ENCODE measurements at regions not wholly inside any gene's neighbourhood (a gene's known extent, or its start where the extent isn't known, plus 50 kb on each side); places are given as distances from the start of the nearest gene placed in this dataset.
"Not testable (repeated sequence)": the region's sequence is repeated elsewhere in the genome, so short reads cannot be mapped to it uniquely, and the experiment has no call there.

DNA sequence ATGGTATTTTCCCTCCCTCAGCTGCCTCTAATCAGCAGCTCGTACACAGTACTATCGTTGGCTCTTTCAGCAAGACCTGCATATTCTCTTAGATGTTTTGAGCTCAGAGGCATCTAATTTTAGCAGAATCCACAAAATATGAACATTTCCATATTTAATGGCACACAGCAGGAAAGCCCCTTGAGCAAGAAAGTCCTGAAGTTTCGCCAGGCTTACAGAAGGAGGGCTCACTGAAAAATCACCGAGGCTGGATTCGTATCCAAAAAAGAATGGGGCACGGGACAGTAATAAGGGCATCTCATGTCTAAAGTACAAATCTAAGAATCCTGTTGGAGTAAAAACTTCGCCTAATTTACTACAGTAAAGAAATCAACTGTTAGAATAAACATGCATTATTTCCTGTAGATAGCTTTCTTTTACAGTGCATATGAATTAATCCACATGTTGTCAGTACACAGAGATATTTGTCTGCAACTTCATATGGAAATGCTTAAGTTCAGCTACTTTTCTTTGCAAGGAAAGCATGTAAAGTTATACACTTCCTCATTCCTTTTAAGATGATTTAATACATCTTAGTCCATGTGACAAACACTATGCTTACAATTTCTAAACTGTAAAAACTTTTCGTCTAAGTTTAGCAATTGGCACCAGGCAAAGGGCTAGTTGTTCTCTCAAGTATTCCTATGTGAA lies 1205.3 kb upstream of the ADGRL4 start:
- no peak for DNase-seq

DNA sequence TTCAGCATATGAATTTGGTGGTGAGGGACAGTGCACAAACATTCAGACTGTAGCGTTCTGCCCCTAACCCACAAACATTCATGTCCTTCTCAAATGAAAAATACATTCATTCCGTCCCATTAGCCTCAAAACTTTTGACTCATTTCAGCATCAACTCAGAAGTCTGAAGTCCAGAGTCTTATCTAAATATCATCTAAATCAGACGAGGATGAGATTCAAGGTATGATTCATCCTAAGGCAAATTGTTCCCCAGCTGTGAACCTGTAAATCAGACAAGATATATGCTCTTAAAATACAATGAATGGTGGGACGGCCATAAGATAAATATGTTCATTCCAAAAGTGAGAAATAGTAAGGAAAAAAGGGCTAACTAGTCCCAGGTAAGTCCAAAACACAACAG lies 1195.6 kb upstream of the ADGRL4 start:
- no peak for DNase-seq

DNA sequence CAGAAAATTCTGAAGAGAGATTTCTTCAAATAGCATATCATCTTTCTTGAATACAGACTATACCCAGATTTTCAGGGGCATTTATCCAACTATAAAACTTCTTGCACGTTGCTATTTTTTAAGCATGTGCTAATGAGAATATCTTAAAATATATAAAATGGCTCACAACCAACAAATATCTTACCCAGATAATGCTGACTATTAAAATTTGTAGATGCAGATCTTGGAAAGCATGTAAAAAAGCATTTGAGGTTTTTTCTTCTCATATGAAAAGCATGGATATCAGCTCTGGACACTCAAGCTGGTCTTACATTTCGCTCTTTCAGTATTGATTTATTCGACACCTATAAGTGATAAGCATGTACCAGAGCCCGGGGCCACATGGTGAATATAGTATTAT lies 1187.7 kb upstream of the ADGRL4 start:
- no peak for DNase-seq

DNA sequence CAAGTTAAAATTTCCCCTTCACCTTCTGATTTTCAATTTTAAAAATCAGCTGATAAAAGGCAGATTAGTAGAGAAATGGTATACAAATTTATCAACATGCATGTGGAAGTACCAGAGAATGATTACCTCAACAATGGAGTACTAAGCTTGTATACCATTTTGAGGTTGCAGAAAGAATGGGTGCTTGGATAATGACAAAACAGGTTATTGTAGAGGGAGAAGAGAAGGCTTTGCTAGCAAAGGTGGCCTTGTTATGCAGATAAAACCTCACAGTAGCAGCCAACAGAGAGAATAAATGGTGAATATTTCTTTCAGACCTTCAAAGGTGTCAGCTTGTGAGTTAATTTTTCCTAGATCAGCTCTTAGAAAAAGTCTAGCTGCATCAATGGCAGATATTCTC lies 1174.9 kb upstream of the ADGRL4 start:
- no peak for DNase-seq

DNA sequence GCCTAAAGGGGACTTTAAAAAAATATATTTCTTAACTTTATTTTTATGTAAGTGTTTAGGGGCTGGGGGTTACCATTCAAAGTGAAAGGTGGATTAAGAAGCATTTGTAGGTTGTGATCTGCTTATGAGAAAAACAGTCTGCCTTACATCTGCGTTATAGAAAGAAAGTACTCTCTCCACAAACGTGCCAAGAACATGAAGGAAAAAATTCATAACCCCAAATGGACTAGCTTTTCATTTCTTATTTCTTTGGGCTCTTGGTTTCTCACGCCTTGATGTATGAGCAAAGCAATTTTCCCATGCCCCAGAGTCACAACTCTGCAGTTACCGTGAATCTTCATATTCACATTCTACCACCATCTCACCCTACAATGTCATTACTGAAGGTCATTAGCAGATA lies 1165.1 kb upstream of the ADGRL4 start:
- DNase-seq = no peak

DNA sequence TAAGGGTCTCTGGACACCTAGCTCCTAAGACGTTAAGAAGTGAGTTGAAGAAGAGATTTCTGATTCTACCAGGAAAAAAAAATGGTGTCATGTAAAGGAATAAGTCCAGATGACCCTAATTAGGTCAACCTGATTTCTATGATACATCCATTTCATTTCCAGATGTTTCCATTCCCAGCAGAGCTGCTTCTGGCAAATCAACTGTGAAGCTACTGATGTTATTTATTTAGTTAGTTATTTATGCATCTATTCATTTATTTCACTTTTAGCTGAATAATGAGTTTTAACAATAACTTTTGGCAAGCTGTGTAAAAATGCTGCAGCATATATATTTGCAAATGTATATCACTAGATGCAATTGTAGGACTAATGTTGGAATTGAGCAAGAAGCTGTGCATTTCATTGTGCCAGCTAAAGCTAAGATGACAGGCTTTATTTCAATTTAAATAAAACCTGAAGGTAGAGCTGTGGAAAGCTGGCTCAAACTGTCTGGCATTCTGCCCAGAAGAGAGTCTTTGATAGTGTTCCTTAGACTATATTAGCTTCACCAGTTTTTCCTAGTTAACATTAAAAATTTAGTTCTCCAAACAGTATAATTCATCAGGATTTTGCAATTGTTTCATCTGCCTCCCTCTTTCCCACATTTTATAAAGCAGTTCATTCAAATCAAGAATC lies 1164.4 kb upstream of the ADGRL4 start:
- DNase-seq = no peak

DNA sequence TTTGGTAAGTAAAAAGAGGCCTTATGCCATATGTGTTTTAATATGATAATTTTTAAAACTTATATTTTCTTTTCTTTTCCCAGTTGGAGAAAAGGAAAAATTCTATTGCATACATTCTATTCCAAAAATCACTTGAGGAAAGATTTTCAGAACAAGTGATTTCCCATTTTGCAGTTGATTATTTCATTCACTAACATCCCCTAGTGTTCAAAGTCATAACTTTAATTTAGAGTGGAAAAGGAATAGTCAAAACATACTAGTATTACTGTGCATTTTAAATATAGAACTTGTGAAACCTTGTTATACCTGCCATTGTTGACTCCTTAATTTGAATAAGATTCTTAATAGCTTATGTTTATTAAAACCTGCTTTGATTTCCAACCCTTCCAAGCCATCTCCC lies 1157.6 kb upstream of the ADGRL4 start:
- no peak for DNase-seq

DNA sequence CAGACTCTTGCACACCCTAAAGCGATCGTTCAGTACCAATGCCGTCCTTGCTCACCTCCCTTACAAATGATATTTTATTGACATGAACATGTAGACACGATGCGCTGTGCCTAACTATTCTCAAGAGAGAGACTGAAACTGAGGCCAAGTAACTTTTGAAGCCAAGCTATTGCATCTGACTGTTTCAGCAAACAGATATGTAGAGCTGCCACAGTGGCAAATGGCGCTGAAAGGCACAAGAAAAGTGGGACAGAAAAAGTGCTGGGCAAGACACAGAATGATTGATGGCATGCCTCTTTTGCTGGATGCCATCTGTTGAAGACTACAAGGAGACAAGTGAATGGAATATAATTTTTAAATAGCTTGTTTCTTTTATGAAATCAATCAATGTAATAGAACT lies 1157.2 kb upstream of the ADGRL4 start:
- no peak for DNase-seq

DNA sequence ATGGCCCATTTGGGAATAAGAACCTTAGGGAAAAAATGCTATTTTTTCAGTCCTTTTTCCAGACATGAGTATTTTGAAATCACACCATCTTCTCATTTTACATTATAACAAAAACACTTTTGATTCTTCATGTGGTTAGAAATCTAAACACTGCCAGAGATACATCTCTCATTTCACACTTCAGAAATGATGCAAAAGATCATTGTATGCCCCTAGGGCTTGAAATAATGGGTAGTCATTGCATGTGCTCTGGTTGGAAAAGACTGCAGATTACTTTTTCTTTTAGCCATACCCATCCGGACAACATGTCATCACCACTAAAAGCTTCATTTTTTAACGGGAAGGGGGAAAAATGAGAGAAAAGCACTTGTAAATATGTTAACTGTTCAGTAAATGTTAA lies 1152.2 kb upstream of the ADGRL4 start:
- no peak for DNase-seq

DNA sequence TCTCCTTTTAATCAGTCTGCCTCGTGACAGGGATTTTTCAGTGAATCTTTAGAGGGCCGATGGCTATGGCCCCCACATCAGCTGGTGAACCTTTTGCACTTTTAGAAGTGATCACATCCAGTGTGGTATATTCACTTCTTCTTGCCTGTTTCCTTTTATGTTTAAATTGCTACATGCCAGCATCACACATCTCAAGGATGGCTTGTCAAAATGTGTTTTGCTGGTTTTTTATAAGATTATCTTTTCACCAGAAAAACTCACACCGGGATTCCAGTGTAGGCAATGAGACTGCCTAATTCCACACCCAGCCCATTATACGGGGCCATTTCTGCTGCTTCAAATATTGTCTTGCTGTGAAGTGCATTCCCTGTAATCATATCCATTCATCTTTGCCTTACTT lies 1151.7 kb upstream of the ADGRL4 start:
- DNase-seq = no peak

DNA sequence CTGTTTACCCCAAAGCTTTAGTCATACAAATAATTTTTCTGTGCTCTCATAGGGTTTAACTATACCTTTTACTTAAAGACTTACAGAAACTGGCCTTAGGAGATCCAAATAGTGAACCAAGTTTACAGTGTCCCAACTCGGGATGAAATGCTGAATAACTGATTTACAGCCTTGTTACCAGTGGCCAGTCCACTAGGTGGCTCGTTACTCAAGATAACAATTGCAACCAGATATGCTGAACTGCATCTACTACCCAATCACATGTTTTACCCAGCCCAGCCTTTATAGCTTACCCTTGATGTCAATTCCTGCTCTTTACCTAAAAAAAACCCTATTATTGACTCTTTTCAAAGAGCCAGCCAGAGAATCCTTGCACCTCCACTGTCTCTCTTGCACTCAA lies 1148.8 kb upstream of the ADGRL4 start:
- DNase-seq = no peak

DNA sequence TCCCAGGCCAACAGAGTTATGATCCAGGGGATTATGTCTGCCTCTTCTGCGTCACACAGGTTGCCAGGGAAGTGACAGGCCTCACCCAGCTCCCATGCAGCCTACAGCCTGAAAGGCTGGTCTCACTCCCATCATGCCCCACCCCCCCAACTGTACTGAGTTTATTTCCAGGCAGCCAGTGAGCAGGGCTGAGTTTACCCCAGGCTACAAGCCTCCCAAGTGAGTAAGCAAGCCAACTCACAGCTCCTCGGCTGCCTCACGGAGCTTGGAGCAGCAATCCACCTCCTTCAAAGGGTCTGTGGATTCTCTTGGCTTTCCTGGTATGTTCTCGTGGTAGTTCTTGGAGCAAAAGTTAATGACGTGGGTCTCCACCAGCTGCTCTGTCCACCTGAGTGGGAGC lies 1147.6 kb upstream of the ADGRL4 start:
- DNase-seq = no peak

DNA sequence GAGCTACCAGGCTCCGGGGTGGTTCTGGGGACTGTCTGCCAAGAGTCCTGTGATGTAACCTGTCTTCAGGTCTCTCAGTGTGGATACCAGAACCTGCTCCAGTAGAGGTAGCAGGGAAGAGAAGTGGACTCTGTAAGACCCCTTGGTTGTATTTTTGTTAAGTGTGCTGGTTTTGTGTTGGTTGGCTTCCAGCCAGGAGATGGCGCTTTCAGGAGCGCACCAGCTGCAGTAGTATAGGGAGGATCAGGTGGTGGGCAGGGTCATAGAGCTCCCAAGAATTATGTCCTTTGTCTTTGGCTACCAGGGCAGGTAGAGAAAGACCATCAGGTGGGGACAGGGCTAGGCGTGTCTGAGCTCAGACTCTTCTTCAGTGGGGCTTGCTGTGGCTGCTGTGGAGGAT lies 1147.2 kb upstream of the ADGRL4 start:
- no peak for DNase-seq

DNA sequence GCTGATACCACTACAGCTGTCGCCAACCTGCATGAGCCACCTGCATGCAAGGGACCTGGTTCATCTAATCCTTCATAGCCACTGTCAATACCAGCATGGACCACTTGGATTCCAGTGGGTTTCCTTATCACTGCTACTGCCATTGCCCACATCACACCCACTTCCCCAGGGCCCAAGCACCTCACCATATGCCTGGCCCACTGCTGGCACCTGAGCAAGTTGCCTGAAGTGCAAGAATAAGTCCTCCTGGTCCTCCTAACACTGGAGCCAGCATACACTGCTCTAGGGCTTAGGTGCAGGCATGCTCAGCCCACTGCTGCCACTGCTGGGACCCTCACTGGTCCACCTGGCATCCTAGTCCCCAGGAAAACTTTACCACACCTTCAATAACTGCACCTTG lies 1136.8 kb upstream of the ADGRL4 start:
- DNase-seq = no peak

DNA sequence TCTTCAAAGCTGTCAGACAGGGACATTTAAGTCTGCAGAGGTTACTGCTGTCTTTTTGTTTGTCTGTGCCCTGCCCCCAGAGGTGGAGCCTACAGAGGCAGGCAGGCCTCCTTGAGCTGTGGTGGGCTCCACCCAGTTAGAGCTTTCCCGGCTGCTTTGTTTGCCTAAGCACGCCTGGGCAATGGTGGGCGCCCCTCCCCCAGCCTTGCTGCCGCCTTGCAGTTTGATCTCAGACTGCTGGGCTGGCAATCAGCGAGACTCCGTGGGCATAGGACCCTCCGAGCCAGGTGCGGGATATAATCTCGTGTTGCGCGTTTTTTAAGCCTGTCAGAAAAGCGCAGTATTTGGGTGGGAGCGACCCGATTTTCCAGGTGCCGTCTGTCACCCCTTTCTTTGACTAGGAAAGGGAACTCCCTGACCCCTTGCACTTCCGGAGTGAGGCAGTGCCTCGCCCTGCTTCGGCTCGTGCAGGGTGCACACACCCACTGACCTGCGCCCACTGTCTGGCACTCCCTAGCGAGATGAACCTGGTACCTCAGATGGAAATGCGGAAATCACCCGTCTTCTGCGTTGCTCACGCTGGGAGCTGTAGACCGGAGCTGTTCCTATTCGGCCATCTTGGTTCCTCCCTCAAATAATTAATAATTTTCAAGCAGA lies 1131.5 kb upstream of the ADGRL4 start:
- DNase-seq = not testable (repeated sequence)

DNA sequence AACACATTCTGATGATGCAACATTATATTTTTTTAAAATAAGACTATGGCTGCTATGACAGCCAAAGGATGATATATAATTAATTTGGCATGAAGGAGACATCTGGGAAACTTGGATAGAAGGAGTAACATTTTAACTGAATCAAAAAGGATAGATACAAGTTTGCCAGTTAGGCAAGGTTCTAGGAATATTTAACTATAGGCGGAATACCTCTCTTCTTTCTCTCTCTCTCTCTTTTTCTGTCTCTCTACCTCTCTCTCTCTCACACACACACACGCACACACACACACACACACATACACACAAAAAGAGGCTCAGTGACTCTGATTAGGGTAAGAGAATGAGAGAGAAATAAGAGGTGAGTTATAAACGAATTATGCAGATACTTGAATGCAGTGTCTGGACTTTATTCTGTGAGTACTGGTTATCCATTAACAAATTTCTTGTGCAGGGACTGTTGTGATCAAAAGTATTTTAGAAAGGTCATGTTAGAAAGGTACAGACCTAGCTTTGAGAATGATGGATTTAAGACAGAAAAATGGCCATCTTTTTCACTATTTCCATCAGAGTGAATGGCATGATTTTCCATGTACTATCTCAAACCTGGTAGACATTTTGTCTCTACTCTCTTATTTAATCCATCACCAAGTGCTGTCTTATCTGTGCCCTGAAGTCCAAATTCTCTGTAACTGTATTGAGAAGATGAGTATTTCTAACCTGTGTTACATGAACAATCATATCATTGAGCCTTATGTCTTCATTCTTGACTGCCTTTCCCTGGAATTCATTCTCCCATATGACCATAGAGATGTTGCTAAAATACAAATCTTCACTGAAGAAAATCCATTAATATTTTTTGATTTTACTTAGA lies 1106.9 kb upstream of the ADGRL4 start:
- DNase-seq = no peak

DNA sequence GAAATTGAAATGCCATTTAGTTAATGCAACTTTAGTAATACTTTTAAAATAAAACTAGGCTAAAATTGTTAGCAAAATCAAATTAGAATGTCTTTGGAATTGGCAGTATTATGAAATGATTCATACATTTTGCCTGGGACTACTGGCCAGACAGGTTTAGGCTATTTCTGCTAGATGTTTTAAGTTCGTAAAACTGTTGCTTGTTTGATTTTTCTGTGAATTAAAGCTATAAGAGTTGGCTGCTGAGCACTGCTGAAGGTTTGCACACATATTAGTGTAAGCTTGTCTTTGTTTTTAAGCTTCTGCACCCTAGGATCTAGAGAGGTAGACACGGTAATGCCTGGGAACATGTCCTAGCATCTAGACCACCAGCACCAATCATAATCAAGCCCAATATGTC lies 1094.6 kb upstream of the ADGRL4 start:
- DNase-seq = no peak

DNA sequence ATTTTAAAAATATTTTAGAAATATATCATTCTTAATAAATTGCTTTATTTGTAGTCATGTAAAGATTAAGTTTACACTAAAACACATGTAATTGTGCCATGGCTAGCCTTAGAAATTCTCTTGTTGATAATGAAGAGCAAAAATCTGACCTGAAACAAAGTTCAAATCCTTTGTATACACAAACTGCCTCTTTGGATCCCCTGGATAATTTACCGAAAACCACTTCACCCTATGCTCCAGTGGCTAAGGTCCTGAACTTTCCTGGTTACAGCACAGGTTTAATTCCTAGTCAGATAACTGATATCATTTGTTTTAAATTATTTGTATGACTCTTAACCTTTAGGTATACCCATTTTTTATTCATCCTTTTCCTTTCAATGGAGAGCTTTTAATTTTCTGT lies 1093.2 kb upstream of the ADGRL4 start:
- DNase-seq = no peak

DNA sequence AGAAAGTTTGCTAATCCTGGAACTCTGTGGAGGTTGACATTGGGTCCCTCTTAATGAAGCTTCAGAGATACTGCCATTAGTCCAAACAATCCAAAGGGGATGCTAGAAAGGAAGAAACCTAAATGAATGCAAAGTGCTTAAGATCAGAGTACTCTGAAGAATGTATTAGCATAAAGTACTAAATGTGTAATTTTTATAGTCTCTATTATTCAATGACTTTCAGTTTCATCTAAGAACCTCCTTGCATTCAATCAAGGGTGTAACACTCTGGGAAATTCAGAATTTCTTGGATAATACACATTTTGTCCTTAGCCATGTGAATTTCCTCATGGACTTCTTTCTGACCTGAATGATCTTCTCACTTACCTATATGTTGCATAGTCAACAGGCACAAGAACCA lies 1078.5 kb upstream of the ADGRL4 start:
- no peak for DNase-seq

DNA sequence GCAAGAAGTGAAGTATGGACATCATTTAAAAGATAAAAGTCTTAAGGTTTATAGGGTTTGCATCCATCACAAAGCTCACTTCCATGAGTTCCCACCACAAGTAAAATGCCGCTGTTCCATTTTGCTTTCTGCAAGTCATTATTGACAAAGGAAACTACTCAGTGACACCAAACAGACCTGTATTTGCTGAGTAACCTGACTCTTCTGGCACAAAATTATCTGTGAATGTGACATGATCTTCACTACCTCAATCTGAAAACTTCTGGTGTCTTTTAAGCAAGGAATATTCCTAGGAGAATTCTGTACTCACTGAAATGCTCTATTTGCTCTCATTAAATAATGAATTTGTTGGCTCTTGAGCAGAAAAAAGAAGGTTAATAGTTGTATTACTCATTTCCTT lies 1077.4 kb upstream of the ADGRL4 start:
- DNase-seq = no peak

DNA sequence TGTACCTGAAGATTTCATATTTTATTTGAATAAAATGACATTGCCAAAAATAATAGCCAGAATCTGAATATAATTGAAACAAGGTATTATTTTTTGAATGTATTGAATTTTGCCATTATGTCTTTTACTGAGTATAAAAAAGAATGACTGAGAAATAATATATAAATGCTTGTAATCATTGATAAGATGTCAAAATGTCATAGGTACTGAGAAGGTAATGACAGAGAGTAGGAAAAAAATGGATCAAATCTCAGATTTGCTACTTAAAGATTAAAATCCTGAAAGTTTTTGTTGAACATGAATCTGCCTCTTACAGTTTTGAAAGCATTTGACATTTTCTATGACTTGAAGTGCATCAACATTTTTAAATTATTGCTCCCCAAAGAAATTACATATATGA lies 1069.9 kb upstream of the ADGRL4 start:
- DNase-seq = no peak

DNA sequence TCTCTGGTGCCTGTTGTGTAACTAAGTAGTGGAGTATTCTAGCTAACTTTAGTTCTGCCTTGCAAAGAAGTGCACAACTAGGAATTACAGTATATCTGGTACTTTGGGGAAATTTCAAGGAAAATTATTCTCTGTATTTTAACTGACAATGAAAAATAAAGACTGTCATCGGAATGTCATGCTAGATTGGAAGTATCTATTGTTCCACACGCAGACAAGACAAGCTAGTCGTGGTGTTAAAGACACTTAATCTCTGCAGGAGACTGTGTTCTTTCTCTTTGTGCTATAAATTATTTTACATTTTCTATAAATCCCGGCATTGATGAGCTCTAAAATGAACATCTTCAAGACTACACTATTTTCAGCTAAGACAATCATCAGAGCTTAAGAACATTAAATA lies 1068.8 kb upstream of the ADGRL4 start:
- no peak for DNase-seq

DNA sequence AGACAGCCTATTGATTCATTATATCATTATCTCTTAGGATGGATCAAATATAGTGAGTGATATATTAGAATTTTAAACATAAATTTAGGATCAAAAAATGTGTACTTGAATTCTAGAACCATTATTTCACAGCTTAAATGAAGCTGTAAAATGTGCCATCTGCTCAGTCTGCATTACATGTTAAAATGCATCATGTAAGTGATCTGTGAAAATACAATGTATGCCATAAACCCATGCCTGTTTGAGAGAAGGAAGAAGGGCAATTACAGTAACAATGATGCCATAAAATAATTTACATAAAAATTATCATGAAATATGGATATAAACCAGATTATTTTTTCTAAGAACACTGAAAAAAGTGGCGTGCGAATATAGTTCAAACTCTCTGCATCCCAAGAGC lies 1066.0 kb upstream of the ADGRL4 start:
- no peak for DNase-seq

DNA sequence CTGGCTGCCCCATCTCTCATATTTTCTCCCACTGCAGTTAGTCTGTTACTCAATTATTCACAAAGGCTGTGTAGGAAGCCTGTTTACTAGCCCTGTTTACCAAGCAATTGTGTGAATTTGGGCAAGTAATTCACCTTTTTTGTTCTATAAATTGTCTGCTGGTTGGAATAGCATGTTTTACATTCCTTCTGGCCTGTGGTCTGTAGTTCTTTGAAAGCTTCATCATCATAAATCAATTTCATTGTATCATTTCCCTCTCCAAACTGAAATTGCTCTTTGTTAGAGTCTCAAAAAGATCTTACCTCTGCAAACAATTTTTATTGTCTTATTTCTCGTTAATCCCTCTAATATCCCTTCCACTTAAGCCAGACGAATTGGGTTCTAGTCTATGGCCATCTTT lies 1059.5 kb upstream of the ADGRL4 start:
- no peak for DNase-seq

Data from CD4-positive, alpha-beta T cell treated with Interleukin-1 beta for 1 hour (primary cell).